MCF 10A (cell line): ENCODE measurements at regions not wholly inside any gene's neighbourhood (a gene's known extent, or its start where the extent isn't known, plus 50 kb on each side); places are given as distances from the start of the nearest gene placed in this dataset.

ENCODE experiments used
- BruUV-seq: library from RNA; stranded (reverse); fragments of 400-500 nt; replicated peaks from 2 replicates; lab custom pipeline; 2021; lab: Mats Ljungman, UMichigan
- CTCF ChIA-PET: fragments of 300-600 bp; sonication (Branson Sonifier 250); formaldehyde crosslinking; extraction: SDS; loops from one replicate; lab custom pipeline; 2021; ENCODE audit warnings: antibody characterized with exemption, inconsistent platforms; lab: Yijun Ruan, JAX
- POLR2A ChIA-PET: fragments of 300-600, 350-650 bp; sonication (Branson Sonifier 250); formaldehyde crosslinking; extraction: SDS; loops from one replicate; lab custom pipeline; 2020; ENCODE audit warnings: antibody characterized with exemption, inconsistent platforms; lab: Yijun Ruan, JAX
- DNase-seq: peaks from one replicate; pipeline ENCODE4 v3.0.0-alpha.2; 2018; ENCODE audit not compliant: unreplicated experiment
- H3K27ac Mint-ChIP-seq: one replicate; pipeline ENCODE4 v1.8.0; 2022; ENCODE audit warnings: mild to moderate bottlenecking, low read depth, mixed read lengths; ENCODE audit not compliant: unreplicated experiment
- H3K27me3 Mint-ChIP-seq: one replicate; pipeline ENCODE4 v1.8.0; 2022; ENCODE audit warnings: mixed read lengths; ENCODE audit not compliant: insufficient read depth, unreplicated experiment
- H3K36me3 Mint-ChIP-seq: one replicate; pipeline ENCODE4 v1.8.0; 2022; ENCODE audit warnings: mild to moderate bottlenecking, moderate library complexity, mixed read lengths; ENCODE audit not compliant: insufficient read depth, unreplicated experiment
- H3K4me1 Mint-ChIP-seq: one replicate; pipeline ENCODE4 v1.8.0; 2022; ENCODE audit warnings: mixed read lengths; ENCODE audit not compliant: insufficient read depth, unreplicated experiment
- H3K4me3 Mint-ChIP-seq: one replicate; pipeline ENCODE4 v1.8.0; 2022; ENCODE audit warnings: mild to moderate bottlenecking, moderate library complexity, mixed read lengths; ENCODE audit not compliant: unreplicated experiment
- H3K9me3 Mint-ChIP-seq: one replicate; pipeline ENCODE4 v1.8.0; 2022; ENCODE audit warnings: mixed read lengths; ENCODE audit not compliant: unreplicated experiment
- CTCF ChIP-seq: fragments of 200-600 bp; IDR thresholded peaks from one replicate; pipeline ENCODE4 v1.8.0; 2022; ENCODE audit warnings: antibody characterized with exemption, mild to moderate bottlenecking; ENCODE audit not compliant: unreplicated experiment
- intact Hi-C: fragments of 100-400 bp; cut with micrococcal nuclease; formaldehyde crosslinking; loops from 2 replicates; pipeline ENCODE4 v1.14.1; 2022

GRCh38 chr9:71632776-71633175, 135.5 kb downstream of the CEMIP2 start:
- Mint-ChIP-seq H3K4me1 (no peaks in the 10 kb centered on the region), H3K27ac (no peak overlapping the region), H3K9me3 (no peaks in the 10 kb centered on the region), H3K36me3 (no peaks in the 10 kb centered on the region), H3K4me3 (no peak overlapping the region), H3K27me3 (no peaks in the 10 kb centered on the region)
- no peak for TF ChIP-seq CTCF
- no TSS peak for BruUV-seq
- no peak for DNase-seq
- CTCF ChIA-PET: no interaction called here
- intact Hi-C loops: no loop called here
- POLR2A ChIA-PET: interaction anchor here (0.6 kb wide), 1 partner anchor 362 kb away, joined by 3 read pairs; no protein-coding TSS in a partner anchor

GRCh38 chr9:71630377-71630995, 137.8 kb downstream of the CEMIP2 start:
- Mint-ChIP-seq H3K27me3 (no peaks in the 10 kb centered on the region), H3K9me3 (no peaks in the 10 kb centered on the region), H3K36me3 (no peaks in the 10 kb centered on the region), H3K4me1 (peaks cover 5% of the 10 kb centered on the region), H3K4me3 (no peak overlapping the region), H3K27ac (no peak overlapping the region)
- no peak for TF ChIP-seq CTCF
- CTCF ChIA-PET: interaction anchor here (1.0 kb wide), 1 partner anchor 11 kb away, joined by 3 read pairs; no protein-coding TSS in a partner anchor
- POLR2A ChIA-PET: no interaction called here
- no peak for DNase-seq
- intact Hi-C loops: no loop called here
- no TSS peak for BruUV-seq

GRCh38 chr9:71629578-71630215, 138.6 kb downstream of the CEMIP2 start:
- ChIA-PET POLR2A (no interaction called here), CTCF (interaction anchor here (0.7 to 1.1 kb wide), 2 partner anchors 27 to 55 kb away, joined by 3 read pairs; no protein-coding TSS in a partner anchor)
- no peak overlapping the region for H3K4me3 Mint-ChIP-seq
- H3K27me3 Mint-ChIP-seq: no peaks in the 10 kb centered on the region
- H3K9me3 Mint-ChIP-seq: no peaks in the 10 kb centered on the region
- no peak overlapping the region for H3K27ac Mint-ChIP-seq
- H3K36me3 Mint-ChIP-seq: no peaks in the 10 kb centered on the region
- DNase-seq: no peak
- TF ChIP-seq CTCF: no peak
- intact Hi-C loops: no loop called here
- BruUV-seq: no TSS peak
- peaks cover 5% of the 10 kb centered on the region for H3K4me1 Mint-ChIP-seq

GRCh38 chr9:71628247-71628646, 140.1 kb downstream of the CEMIP2 start:
- CTCF ChIA-PET: interaction anchor here (0.5 to 1.9 kb wide), 6 partner anchors 17 to 1014 kb away, joined by 3 to 4 read pairs (median 3); no protein-coding TSS in a partner anchor
- intact Hi-C loops: no loop called here
- no peaks in the 10 kb centered on the region for H3K27me3 Mint-ChIP-seq
- POLR2A ChIA-PET: no interaction called here
- no peaks in the 10 kb centered on the region for H3K36me3 Mint-ChIP-seq
- no peak overlapping the region for H3K4me3 Mint-ChIP-seq
- H3K9me3 Mint-ChIP-seq: no peaks in the 10 kb centered on the region
- H3K27ac Mint-ChIP-seq: no peak overlapping the region
- DNase-seq: peak; percentile 24
- peaks cover 5% of the 10 kb centered on the region for H3K4me1 Mint-ChIP-seq
- peak; percentile 23 for TF ChIP-seq CTCF
- no TSS peak for BruUV-seq
